Stimulated activated CD8-positive, alpha-beta memory T cell treated with anti-CD3 and anti-CD28 coated beads, Interleukin-7, amount 100 ng/mL, for 48 hours (primary cell): ENCODE measurements at regions not wholly inside any gene's neighbourhood (a gene's known extent, or its start where the extent isn't known, plus 50 kb on each side); places are given as distances from the start of the nearest gene placed in this dataset.

Source experiments
- DNase-seq, 2 donors: peaks; one replicate each; pipeline ENCODE4 v3.0.0-alpha.2; 2020; ENCODE audit warnings: low read depth in 1 of 2; ENCODE audit errors: extremely low read depth in 1 of 2

GRCh38 chr1:199857516-199857915 lies 170.0 kb upstream of the NR5A2 start:
- DNase-seq = no peak

GRCh38 chr1:199858171-199858570 lies 169.3 kb upstream of the NR5A2 start:
- no peak for DNase-seq

GRCh38 chr1:199858856-199859255 lies 168.7 kb upstream of the NR5A2 start:
- no peak for DNase-seq

- DNase-seq = no peak
Observed at GRCh38 chr1:199859491-199859933, 168.0 kb upstream of the NR5A2 start.

- DNase-seq = no peak
Observed at GRCh38 chr1:199861020-199861795, 166.3 kb upstream of the NR5A2 start.

GRCh38 chr1:199862047-199862446 lies 165.5 kb upstream of the NR5A2 start:
- DNase-seq = no peak

GRCh38 chr1:199866210-199866617 lies 161.3 kb upstream of the NR5A2 start:
- no peak for DNase-seq

GRCh38 chr1:199867601-199868000 lies 159.9 kb upstream of the NR5A2 start:
- DNase-seq = no peak

- DNase-seq = no peak
Observed at GRCh38 chr1:199868777-199869176, 158.7 kb upstream of the NR5A2 start.

GRCh38 chr1:199875337-199875736 lies 152.2 kb upstream of the NR5A2 start:
- DNase-seq = no peak

GRCh38 chr1:199875856-199876255 lies 151.7 kb upstream of the NR5A2 start:
- no peak for DNase-seq

- no peak for DNase-seq
Observed at GRCh38 chr1:199877526-199878384, 149.8 kb upstream of the NR5A2 start.

- no peak for DNase-seq
Observed at GRCh38 chr1:199878823-199879222, 148.7 kb upstream of the NR5A2 start.

- DNase-seq = no peak
Observed at GRCh38 chr1:199898654-199899053, 128.9 kb upstream of the NR5A2 start.

- DNase-seq = no peak
Observed at GRCh38 chr1:199901341-199901740, 126.2 kb upstream of the NR5A2 start.

GRCh38 chr1:199907361-199907760 lies 120.1 kb upstream of the NR5A2 start:
- no peak for DNase-seq

GRCh38 chr1:199909137-199909536 lies 118.4 kb upstream of the NR5A2 start:
- no peak for DNase-seq

GRCh38 chr1:199913318-199913717 lies 114.2 kb upstream of the NR5A2 start:
- no peak for DNase-seq

GRCh38 chr1:199914546-199914945 lies 113.0 kb upstream of the NR5A2 start:
- no peak for DNase-seq

GRCh38 chr1:199918196-199918769 lies 109.2 kb upstream of the NR5A2 start:
- no peak for DNase-seq

- DNase-seq = no peak
Observed at GRCh38 chr1:199920635-199921034, 106.9 kb upstream of the NR5A2 start.

- DNase-seq = no peak
Observed at GRCh38 chr1:199929556-199929955, 98.0 kb upstream of the NR5A2 start.
